Skin epidermis (tissue), 12 donors: ENCODE measurements at regions not wholly inside any gene's neighbourhood (a gene's known extent, or its start where the extent isn't known, plus 50 kb on each side); places are given as distances from the start of the nearest gene placed in this dataset.
A peak's percentile ranks its signal among the peaks of the same experiment; 100 is the strongest.

Experiments used
- H3K27ac ChIP-seq, 21 experiments: fragments of 200-600 bp; sonication (generic) in 11 of 21; one replicate each; pipeline ENCODE4 v1.5.0; 2020; ENCODE audit warnings: mild to moderate bottlenecking in 3 of 21, inconsistent platforms in 2 of 21, moderate library complexity in 2 of 21
- H3K4me3 ChIP-seq, 7 experiments: fragments of 200-600 bp; sonication (generic) in 2 of 7; one replicate each; pipeline ENCODE4 v1.5.0; 2020; ENCODE audit warnings: inconsistent platforms in 2 of 7, mild to moderate bottlenecking in 2 of 7, moderate library complexity in 1 of 7

GRCh38 chr20:6941571-6941970 is 174.1 kb downstream of the BMP2 start:
- no peak overlapping the region for H3K27ac ChIP-seq
- no peak overlapping the region for H3K4me3 ChIP-seq

DNA sequence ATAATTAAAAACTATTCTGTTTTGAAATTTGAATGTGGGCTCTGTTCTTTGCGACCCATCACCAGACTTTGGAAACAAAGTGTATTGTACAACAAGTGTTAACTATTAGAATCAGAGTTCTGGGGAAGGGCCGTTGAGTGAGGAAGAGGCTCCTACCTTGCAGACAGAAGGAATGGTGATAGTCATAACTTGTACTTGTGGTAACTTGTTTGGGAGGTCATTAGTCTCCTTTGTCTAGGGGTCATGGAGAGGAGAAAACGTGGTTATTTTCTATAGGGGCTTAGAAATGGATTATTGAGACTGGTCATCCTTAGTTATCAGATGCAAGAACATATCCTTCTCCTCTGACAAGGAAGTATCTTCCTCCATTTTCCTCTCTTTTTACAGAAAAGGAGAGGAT is 174.8 kb downstream of the BMP2 start:
- Histone ChIP-seq H3K27ac (no peak overlapping the region), H3K4me3 (no peak overlapping the region)

DNA sequence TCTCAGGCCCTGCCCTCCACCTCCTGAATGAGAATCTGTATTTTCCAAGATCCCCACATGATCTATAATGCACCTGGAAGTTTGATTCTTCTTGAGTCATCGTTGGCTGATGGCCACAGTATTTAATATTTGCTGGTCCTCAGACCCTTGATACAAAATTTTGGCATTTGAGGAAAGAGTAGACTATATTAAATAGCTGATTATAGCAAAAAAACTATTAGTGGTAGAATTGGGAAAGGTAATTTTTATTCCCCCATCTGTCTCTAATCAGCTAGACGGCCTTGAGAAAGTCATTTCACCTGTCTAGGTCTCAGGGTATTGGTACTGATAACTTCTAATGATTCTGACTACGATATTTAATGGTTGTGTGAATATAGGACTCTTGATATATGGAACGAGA is 176.8 kb downstream of the BMP2 start:
- H3K4me3 ChIP-seq: no peak overlapping the region
- H3K27ac ChIP-seq: no peak overlapping the region

- no peak overlapping the region for H3K4me3 ChIP-seq
- H3K27ac ChIP-seq: no peak overlapping the region
These were observed 186.1 kb downstream of the BMP2 start for GRCh38 chr20:6953611-6954010.

- H3K27ac ChIP-seq: no peak overlapping the region
- no peak overlapping the region for H3K4me3 ChIP-seq
These were observed 186.7 kb downstream of the BMP2 start for GRCh38 chr20:6954219-6954618.

- no peak overlapping the region for H3K27ac ChIP-seq
- H3K4me3 ChIP-seq: no peak overlapping the region
These were observed 188.6 kb downstream of the BMP2 start for GRCh38 chr20:6956056-6956455.

DNA sequence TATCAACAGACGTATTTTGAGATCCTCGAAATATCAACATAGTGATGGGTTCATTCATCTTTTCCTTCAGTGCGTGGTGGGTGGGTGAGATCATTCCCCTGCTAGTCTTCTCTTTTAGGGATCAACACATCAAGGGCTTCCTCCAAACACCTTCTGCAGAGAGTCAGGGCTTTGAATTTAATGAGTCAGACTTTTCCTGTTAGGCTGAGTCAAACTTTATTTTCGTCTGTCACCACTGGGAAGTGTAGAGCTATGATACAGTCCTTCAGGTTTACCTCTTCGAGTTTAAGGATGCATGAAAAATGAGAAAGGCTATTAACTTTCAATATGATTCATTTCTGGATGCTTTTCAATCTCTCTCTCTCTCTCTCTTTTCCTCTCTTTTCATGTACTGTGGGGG is 189.1 kb downstream of the BMP2 start:
- no peak overlapping the region for H3K4me3 ChIP-seq
- no peak overlapping the region for H3K27ac ChIP-seq

DNA sequence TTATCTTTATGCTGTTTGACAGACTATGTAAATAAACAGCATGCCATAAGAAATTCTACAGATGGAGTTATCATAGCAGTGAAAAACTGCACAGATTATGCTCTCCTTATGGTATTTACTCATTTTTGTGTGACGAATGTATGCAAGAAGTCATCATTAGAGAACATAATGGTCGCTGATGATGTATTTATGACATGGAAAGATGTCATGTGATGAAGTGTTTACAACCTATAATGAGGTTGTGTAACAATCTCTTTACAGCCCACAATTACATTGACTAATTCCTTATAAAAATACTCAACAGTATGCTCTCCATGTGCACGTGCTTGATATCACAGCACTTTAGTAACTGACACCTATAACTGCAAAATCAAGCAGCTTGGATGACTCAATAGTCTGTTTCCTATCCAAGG is 192.4 kb downstream of the BMP2 start:
- Histone ChIP-seq H3K27ac (no peak overlapping the region), H3K4me3 (no peak overlapping the region)

DNA sequence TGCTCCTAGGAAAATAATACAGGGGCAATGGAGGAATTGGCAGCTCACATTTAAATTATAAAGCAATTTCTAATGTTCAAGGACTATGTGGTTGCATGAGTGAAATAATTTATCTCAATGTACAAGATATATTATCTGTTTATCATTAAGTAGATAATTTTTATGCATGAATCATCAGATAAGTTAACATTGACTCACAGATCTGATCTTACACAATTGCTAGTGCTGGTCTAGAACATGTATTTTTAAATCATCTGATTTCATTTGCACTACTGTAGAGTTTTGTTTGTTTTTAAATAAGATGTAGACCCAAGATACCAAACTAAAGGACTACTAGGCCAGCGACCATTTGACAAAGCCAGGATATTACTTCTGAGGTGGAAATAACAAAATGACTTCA is 199.2 kb downstream of the BMP2 start:
- H3K4me3 ChIP-seq: no peak overlapping the region
- H3K27ac ChIP-seq: no peak overlapping the region

GRCh38 chr20:6974838-6975237 is 207.4 kb downstream of the BMP2 start:
- Histone ChIP-seq H3K27ac (no peak overlapping the region), H3K4me3 (no peak overlapping the region)

- no peak overlapping the region for H3K4me3 ChIP-seq
- no peak overlapping the region for H3K27ac ChIP-seq
These were observed 207.8 kb downstream of the BMP2 start for GRCh38 chr20:6975311-6975710.

DNA sequence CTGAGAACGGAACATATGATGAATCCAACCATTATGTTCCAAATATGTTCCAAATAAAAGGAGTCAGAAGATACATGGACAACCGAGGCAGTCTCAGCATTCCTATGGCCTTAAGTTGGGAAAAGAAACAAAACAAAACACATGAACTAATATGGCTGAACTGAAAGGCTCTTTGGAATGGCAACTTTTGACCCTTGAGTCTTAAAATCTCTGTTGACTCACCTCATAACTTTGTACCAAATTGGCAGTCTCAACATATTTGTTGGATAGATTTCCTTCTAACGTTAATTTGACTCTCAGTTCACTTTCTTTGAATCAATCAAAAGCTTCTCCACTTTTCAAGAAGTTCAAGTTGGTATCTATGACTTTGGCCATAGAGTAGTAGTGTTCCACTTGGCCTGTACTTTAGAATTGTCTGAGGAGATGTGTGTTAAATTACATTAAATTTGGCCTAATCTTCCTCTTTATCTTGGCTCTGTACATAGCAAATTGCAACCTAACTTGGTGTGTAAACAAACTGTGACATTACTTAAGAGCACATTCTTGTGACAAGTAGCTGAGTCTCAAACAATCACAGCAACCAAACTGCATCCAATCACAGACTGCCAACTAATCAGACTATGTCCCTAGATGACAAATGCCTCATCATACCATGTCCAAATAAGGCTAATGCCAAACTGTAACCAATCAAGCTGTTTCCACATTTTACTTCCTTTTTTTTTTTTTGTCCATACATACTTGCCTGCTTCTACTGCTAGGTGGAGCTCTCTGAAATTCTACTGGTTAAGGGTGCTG is 208.8 kb downstream of the BMP2 start:
- Histone ChIP-seq H3K27ac (no peak overlapping the region), H3K4me3 (no peak overlapping the region)

GRCh38 chr20:6979621-6980020 is 212.1 kb downstream of the BMP2 start:
- no peak overlapping the region for H3K4me3 ChIP-seq
- H3K27ac ChIP-seq: no peak overlapping the region

DNA sequence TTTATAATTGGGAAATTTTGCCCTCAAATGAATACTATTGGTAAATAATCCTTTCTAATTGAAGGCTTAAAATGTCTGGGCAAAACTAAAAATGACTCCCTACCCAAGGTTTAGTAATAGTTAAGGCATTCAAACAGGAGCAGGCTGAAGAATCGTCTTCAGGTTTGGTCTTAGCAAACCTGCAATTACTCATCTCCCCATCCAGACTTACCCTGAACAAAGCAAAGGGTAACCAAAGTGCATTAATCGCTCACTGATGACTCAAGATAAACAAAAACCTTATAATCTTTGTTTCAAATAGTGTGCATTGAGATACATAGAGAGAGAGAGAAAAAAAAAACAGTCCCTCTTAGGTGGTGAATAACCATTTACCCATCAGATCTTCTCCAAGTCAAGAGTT is 225.5 kb downstream of the BMP2 start:
- no peak overlapping the region for H3K27ac ChIP-seq
- no peak overlapping the region for H3K4me3 ChIP-seq

DNA sequence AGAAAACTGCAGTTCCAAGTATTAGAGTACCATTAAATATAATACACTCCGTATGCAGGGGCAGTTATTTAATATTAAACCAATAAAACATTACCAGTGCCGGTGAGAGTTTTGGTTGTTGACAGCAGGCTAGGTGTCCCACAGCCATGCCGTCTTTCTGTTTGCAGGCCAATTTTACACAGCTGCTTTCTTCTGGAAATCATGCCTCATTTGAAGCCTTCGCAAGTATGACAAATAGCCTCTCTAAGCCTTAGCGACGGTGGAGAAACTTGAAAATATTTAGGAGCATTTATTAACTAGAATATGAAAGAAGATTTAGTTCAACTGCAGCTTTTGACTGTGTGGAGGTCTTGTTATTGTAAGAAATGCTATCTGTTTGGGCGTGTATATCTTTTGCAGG is 226.0 kb downstream of the BMP2 start:
- Histone ChIP-seq H3K27ac (peak overlapping the region in 1 of 21 experiments; percentile 10), H3K4me3 (no peak overlapping the region)

- H3K4me3 ChIP-seq: no peak overlapping the region
- peak overlapping the region in 1 of 21 experiments; percentile 8 for H3K27ac ChIP-seq
These were observed 227.0 kb downstream of the BMP2 start for GRCh38 chr20:6994452-6994851.

GRCh38 chr20:6998909-6999308 is 231.4 kb downstream of the BMP2 start:
- Histone ChIP-seq H3K27ac (no peak overlapping the region), H3K4me3 (no peak overlapping the region)

DNA sequence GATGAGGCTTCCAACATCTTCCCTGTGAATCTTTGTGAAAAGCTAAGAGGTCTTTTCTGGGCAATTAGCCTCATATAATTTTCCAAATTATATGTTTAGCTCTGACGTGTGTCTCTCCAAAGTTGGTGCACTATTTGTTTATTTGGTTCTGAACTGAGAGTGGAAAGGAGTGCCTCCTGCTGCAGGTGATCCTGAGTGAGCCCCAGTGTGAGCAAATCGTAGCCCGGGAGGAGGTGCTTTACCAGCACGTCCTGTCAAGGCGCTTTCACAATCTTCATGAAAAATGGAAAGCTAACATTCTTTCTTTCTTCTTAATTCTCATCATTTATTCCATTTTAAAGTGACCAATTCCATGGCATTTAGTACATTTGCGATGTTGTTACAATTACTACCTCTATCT is 231.9 kb downstream of the BMP2 start:
- H3K27ac ChIP-seq: no peak overlapping the region
- H3K4me3 ChIP-seq: no peak overlapping the region

GRCh38 chr20:7003598-7003997 is 236.1 kb downstream of the BMP2 start:
- Histone ChIP-seq H3K4me3 (no peak overlapping the region), H3K27ac (no peak overlapping the region)

- H3K27ac ChIP-seq: no peak overlapping the region
- no peak overlapping the region for H3K4me3 ChIP-seq
These were observed 237.3 kb downstream of the BMP2 start for GRCh38 chr20:7004801-7005200.

- H3K4me3 ChIP-seq: no peak overlapping the region
- no peak overlapping the region for H3K27ac ChIP-seq
These were observed 243.0 kb downstream of the BMP2 start for GRCh38 chr20:7010527-7010926.

GRCh38 chr20:7015257-7015656 is 247.8 kb downstream of the BMP2 start:
- H3K27ac ChIP-seq: no peak overlapping the region
- H3K4me3 ChIP-seq: no peak overlapping the region
